Cardiac muscle cell (in vitro differentiated cells and primary cell): ENCODE measurements at regions not wholly inside any gene's neighbourhood (a gene's known extent, or its start where the extent isn't known, plus 50 kb on each side); places are given as distances from the start of the nearest gene placed in this dataset.
A peak's percentile ranks its signal among the peaks of the same experiment; 100 is the strongest.

ENCODE experiments used
- DNase-seq, 2 donors: peaks; one replicate each; pipeline versions ENCODE4 v3.0.0 to v3.0.0-alpha.2; 2010 to 2017; ENCODE audit warnings: low read depth in 1 of 2, low spot score in 1 of 2
- H3K27ac ChIP-seq: fragments of 200-600 bp; sonication (generic); 2 replicates; pipeline ENCODE4 v1.5.1; 2016
- H3K27me3 ChIP-seq: fragments of 200-600 bp; sonication (generic); 2 replicates; pipeline ENCODE4 v1.6.0; 2016; ENCODE audit warnings: control low read depth
- H3K36me3 ChIP-seq: fragments of 200-600 bp; sonication (generic); 2 replicates; pipeline ENCODE4 v1.5.1; 2016; ENCODE audit warnings: control low read depth
- H3K4me1 ChIP-seq: fragments of 200-600 bp; sonication (generic); 2 replicates; pipeline ENCODE4 v1.8.1; 2017; ENCODE audit warnings: low read depth, mild to moderate bottlenecking, mixed run types
- H3K4me3 ChIP-seq: fragments of 200-600 bp; sonication (generic); 2 replicates; pipeline ENCODE4 v1.5.1; 2016; ENCODE audit warnings: mild to moderate bottlenecking
- H3K9me3 ChIP-seq: fragments of 200-600 bp; sonication (generic); 2 replicates; pipeline ENCODE4 v1.5.1; 2017; ENCODE audit warnings: low read depth, mild to moderate bottlenecking, control low read depth
- TF ChIP-seq, protein P1 (sequence below): IDR thresholded peaks from 2 replicates; pipeline ENCODE4 v1.5.1; 2012; ENCODE audit warnings: low read depth, mild to moderate bottlenecking, low read length

DNA sequence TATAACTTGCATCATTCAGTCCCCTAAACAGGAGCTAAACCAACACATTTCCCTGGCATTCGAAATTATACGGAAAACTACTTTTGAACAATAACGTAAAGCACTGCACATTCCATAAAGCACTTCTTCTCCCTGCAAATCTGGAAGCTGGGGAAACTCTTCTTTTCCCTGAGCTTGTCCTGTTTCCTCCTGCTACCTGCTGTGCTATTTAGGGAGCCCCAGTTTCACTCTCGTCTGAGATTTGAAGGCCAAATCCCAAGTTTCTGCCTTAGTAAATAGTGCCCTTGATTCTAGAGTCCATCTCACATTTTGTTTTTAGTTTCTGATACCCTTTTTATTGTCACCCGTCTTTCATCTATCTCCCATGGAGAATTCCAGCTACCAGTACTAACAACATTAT lies 67.7 kb upstream of the OSR1 start:
- H3K9me3 ChIP-seq = no peaks in the 10 kb centered on the region
- TF ChIP-seq, protein P1, sequence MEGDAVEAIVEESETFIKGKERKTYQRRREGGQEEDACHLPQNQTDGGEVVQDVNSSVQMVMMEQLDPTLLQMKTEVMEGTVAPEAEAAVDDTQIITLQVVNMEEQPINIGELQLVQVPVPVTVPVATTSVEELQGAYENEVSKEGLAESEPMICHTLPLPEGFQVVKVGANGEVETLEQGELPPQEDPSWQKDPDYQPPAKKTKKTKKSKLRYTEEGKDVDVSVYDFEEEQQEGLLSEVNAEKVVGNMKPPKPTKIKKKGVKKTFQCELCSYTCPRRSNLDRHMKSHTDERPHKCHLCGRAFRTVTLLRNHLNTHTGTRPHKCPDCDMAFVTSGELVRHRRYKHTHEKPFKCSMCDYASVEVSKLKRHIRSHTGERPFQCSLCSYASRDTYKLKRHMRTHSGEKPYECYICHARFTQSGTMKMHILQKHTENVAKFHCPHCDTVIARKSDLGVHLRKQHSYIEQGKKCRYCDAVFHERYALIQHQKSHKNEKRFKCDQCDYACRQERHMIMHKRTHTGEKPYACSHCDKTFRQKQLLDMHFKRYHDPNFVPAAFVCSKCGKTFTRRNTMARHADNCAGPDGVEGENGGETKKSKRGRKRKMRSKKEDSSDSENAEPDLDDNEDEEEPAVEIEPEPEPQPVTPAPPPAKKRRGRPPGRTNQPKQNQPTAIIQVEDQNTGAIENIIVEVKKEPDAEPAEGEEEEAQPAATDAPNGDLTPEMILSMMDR = no peak
- no peaks in the 10 kb centered on the region for H3K27me3 ChIP-seq
- H3K36me3 ChIP-seq = no peaks in the 10 kb centered on the region
- DNase-seq = no peak
- H3K4me1 ChIP-seq = no peaks in the 10 kb centered on the region
- no peak overlapping the region for H3K4me3 ChIP-seq
- no peak overlapping the region for H3K27ac ChIP-seq

DNA sequence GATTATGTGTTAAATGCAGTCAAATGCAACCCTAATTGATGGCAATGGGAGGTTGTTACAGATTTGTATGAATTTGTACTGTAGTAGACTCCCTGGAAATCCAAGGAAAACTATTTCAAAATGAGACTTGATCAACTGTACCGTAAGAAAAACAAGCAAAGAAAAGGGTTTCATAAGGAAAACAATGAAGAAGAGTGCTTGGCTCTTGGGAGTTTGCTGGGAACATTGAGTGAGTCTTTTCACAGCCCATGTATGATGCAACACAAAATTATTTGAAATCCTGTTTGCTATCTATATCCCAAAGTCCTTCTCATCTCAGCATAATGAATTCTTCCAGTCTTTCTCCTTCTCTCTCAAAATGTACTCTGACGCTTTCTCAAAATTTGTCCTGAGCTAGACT lies 67.0 kb upstream of the OSR1 start:
- TF ChIP-seq, protein P1 = no peak
- peak in 1 of 2 donors; percentile 60 for DNase-seq
- no peaks in the 10 kb centered on the region for H3K36me3 ChIP-seq
- H3K27ac ChIP-seq = no peak overlapping the region
- H3K4me3 ChIP-seq = no peak overlapping the region
- no peaks in the 10 kb centered on the region for H3K9me3 ChIP-seq
- H3K4me1 ChIP-seq = no peaks in the 10 kb centered on the region
- no peaks in the 10 kb centered on the region for H3K27me3 ChIP-seq

DNA sequence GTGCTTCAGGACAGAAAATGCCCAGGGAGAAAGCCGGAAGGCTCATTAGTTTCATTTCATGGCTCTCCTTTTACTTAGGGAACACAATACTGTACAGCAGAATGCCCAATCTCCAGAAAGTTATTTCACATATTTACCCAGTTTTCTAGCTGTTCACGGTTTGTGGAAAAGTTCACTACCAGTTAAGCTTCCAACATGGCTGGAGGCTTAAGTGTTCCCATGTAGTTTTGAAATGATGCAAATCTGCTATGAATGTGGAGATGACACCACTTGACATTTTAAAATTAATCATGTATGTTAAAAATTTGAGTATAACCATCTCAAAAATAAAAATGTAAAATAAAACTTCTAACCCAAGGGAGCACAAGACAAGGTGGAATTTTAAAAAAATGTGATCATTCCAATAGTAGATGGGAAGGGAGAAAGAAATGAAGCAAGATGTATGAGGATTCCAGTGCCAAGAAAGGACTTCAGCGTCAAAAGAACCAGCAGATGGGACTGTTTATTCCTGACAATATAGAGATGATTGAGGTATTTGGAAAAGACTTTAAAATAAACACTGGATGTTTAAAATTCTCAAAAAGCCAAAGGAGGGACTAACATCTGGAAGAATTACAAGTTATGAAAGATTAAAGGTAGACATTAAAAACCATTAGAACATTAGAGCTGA lies 60.9 kb upstream of the OSR1 start:
- no peak overlapping the region for H3K27ac ChIP-seq
- TF ChIP-seq, protein P1 = no peak
- H3K4me1 ChIP-seq = no peaks in the 10 kb centered on the region
- H3K9me3 ChIP-seq = no peaks in the 10 kb centered on the region
- no peak for DNase-seq
- H3K27me3 ChIP-seq = no peaks in the 10 kb centered on the region
- no peaks in the 10 kb centered on the region for H3K36me3 ChIP-seq
- H3K4me3 ChIP-seq = no peak overlapping the region

DNA sequence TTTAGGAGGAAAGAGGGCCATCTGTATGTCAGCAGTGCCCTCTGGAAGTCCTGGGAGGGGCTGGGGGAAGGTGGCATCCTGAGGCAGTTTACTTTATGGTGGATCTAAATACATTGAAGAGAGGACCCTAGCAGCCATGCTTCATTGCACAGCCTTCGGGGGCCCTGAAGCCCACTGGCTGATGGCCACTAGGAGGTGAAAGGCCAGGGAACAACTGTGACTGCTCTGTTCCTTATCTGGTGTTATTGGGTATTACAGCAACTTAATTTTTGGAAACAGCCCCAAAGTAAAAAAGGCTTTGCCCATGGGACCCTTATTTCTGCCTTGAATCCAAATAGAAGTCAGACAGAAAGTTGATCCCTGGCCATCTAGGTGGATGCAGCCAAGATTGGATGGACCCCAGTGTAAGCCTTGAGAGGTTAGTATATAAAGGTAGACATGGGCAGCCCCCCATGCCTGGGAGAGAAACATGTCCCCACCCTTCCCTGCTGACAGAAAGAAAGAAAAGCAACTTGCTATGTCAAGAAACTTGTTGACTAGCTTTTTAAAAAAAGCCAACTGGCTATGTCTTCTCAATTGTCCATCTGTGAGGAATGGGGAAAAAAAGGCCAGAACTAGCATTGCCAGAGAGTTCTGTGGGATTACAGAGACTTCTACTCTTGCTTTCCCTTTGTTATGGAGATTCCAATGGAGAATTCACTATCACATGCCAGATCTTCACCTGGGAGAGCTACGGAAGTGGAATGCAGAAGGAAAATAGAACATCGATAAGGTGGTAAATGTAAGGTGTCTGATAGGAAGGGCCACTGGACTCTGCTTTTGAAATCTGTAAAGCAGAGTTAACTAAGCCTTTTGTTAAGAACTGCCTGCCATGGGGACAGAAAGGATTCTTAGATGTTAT lies 58.6 kb upstream of the OSR1 start:
- Histone ChIP-seq H3K36me3 (no peaks in the 10 kb centered on the region), H3K9me3 (no peaks in the 10 kb centered on the region), H3K27ac (no peak overlapping the region), H3K4me1 (no peaks in the 10 kb centered on the region), H3K27me3 (no peaks in the 10 kb centered on the region), H3K4me3 (no peak overlapping the region)
- TF ChIP-seq, protein P1 = no peak
- no peak for DNase-seq

DNA sequence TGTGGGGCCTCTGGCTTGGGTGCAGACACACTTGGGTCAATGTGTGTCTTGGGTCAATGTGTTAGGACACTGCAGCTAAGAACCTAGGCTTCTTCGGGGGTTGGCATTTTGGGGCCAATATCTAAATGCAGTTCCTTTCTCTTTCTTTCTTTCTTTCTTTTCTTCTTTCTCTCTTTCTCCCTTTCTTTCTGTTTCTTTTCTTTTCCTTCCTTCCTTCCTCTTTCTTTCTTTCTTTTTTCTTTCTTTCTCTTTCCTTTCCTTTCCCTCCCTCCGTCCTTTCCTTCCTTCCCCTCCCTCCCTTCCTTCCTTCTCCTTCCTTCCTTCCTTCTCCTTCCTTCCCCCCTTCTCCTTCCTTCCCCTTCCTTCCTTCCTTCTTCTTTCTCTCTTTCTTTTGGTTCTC lies 57.7 kb upstream of the OSR1 start:
- no peaks in the 10 kb centered on the region for H3K4me1 ChIP-seq
- no peak overlapping the region for H3K27ac ChIP-seq
- H3K4me3 ChIP-seq = no peak overlapping the region
- no peak for DNase-seq
- no peaks in the 10 kb centered on the region for H3K27me3 ChIP-seq
- H3K9me3 ChIP-seq = no peaks in the 10 kb centered on the region
- TF ChIP-seq, protein P1 = no peak
- H3K36me3 ChIP-seq = no peaks in the 10 kb centered on the region
